HG03045 (cell line): ENCODE measurements at regions not wholly inside any gene's neighbourhood (a gene's known extent, or its start where the extent isn't known, plus 50 kb on each side); places are given as distances from the start of the nearest gene placed in this dataset.

Experiments
- ATAC-seq: cut with Tn5 transposase; IDR thresholded peaks from one replicate; pipeline ENCODE4 v1.9.1; 2021; ENCODE audit warnings: mild to moderate bottlenecking, moderate library complexity; ENCODE audit not compliant: unreplicated experiment

DNA sequence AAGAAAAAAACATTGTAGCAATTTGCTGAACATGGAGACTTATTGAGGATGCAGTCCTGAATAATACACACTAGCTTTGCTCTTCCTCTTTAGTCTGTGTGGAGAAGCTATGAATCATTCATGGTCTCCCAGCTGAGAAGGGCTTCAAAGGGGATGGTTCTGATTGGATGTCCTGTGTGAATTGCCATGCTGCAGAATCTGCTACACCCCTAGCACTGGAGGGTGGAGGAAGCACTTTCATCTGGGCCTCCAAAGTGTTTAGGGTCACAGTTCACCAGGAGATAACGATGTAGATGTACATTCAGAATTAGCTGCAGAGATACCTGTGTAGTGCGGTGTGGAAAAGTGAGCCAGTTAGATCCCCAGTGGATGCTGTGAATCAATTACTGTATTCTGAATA lies 321.1 kb upstream of the EDNRB start:
- ATAC-seq, result no peak

DNA sequence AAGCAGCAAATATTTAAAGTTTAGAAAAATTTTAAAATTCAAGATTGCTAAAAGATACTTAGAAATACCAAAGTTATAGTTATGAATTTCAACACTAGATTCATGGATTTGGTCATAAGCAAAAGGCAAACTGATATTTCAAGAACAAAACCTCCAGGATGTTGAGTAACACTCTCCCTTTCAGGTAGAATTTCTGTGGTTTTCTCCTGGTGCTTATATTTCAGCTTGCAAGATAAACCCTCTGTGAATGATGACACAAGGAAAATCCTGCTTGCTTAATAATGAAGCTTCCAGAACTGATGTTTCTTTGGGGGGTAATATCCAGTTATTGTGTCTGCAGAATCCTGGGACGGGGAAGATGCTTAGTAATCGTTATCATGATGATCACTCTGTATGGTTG lies 320.3 kb upstream of the EDNRB start:
- ATAC-seq, result no peak

DNA sequence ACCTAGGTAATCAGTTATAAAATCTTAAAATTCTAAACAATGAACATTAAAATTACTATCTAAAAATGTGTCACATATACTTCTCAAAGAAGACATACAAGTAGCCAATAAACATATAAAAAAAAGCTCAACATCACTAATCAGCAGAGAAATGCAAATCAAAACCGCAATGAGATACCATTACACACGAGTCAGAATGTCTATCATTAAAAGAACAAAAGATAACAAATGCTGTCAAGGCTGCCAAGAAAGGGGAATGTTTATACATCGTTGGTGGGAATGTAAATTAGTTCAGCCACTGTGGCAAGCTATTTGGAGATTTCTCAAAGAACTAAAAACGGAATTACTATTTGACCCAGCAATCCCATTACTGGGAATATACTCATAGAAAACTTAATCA lies 310.3 kb upstream of the EDNRB start:
- no peak for ATAC-seq

DNA sequence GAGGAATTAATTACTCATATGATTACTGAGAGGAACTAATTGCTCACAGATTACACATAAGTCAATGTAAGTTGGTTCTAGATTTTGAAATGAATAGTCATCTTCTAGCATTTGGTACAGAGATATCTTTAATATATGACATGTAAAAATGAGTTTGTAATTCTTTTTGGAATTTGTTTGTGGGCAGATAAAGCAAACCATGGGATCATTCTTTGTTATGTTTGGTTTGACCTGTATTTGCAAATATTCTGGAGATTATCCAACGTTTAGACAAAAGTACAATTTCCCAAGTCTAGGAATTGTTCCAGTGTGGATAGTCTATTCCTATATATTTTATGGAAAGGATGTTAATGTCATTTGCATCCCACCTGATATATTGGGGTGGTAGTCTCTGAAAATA lies 309.6 kb upstream of the EDNRB start:
- no peak for ATAC-seq

DNA sequence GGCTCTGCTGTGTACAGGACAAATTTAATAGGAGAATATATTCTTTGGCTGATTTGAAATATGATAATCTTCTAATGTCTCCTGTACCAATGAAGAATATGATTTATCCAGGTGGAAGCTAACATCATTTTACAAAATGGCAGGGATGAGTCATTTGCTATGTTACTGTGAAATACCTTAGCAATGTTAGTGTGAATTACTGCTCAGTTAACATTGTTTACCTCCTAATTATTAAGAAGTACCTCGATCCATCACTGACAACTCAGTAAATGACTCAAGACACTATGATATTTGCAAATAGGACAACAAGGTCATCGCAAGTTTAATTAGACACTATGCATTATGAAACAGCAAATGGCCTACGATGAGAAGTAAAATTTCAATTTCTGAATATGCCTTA lies 309.1 kb upstream of the EDNRB start:
- no peak for ATAC-seq

DNA sequence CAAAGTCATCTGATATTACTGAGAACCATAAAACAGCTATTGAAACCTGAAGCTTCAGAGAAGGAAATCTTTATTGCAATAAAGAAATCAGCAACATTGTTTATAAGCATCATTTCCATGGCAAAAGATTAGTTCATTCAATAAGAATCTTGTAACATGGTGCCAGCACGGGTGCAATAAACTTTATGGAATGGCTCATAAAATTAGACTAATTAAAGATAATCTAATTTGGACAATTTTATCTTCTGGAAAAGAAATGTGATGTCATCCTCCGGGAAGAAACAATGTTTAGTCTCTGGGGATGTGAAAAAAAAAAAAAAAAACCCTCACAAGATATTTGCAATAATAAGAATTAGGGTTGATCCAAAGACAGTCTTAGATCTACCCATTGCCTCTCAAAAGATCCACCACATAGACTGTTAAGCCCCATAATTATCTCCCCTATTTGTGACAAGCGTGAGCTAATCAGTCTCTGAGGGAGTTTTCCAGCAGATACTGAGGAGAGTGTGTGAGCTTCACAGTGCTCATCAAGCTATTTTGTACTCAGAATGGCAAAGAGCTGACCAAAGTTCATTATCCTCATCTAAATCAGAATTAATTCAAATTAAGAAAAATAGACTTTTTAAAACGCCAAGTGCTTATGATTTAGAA lies 297.0 kb upstream of the EDNRB start:
- no peak for ATAC-seq

DNA sequence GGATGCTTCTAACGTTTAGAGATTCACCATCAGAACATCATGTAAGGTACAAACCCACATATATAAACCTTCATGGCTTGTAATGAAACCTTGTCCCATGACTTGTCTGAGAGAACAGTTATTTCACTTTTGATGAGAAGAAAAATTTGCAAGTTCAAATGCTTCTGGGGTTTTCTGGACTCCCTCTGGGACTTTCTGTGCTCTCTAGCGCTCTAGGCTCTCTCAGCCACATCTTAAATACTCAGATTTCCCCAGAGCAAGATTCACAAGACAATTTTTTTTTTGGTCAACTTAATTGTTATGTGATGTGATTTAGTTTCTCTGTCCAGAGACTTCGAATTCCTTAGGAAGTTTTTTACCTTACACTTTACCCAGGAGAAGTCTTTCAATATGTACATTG lies 282.8 kb upstream of the EDNRB start:
- no peak for ATAC-seq

DNA sequence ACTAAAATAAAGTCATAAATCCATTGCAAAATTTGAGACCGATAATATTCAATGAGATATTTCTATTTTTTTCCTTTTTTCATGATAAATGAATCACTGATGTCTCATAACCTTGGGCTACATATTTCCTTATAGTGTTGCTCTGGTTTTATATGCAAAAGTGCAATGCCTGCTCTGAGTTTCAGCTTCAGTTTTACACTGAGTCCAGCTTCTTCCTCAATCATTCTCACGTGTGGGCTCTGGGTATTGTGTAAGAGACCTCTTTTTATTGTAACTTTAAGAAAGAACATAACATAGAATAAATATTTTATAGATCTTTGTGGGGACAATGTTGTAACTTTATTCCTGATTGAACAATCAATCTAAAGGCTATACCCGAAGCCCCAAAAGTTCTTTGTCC lies 280.2 kb upstream of the EDNRB start:
- no peak for ATAC-seq

DNA sequence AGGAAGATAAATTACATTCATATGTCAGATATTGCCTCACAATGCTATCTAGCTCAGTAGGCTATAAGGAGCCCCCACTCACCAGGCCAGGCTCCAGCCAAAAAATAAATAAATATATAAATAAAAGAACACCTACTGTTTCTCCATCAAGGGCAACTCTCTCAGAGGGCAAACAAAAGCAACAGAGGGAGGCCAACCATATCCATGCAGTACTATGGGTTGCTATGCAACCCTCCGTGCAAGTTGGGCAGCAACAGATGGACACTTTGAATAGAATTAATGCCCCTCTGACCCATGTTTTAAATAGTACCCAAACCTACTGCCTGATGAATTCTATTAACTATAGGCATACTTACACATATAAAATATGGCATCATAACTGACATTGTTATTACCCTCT lies 279.8 kb upstream of the EDNRB start:
- ATAC-seq, result no peak

DNA sequence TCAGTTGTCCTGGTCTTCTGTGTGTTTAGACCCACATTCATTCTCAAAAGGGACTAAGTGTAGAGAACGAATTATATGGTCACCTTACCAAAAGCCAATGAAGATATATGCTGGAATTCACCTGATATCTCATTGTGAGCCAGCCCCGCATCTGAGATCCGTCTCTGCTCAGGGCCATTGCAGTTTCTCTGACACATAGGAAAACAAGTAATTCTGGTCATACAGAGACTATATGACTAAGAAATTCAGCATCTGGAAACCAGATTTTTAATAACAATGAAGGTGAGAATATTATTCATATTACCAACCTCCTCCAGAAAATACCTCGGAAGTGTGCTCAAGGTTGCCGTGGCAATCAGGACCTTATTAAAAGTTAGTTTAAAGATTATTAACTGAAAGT lies 278.6 kb upstream of the EDNRB start:
- no peak for ATAC-seq

DNA sequence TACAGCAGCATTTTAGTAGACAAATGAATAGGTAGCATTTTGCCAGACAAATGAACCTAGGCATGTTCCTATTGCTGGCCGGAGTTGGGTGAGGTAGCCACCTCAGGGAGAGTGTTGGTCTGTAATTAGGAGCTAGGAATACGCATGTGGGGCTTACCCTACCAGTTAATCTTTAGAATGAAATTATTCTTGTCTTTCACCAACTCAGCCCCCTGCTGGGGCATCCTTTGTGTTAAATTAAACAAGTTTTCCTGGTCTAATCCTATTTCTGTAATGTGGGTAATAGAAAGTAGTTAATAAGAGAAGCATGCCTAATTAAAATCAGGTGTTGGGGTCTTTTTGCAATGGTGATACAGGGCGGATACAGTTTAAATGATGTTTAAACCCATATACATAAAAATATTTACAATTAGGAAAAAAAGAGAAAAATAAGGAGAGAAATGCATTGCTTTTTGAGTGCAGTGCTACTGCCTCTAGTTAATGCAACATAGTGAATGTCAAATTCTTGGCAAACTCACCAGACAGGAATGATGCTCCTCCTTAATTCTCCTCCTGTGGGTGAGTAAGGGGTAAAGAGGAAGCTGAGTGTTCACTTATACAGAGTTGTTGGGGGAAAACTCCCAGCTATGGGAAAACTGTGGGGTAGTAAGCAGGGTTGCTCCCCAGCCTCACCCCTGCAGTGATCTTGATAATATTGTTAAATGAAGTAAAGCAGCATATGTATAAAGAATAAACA lies 276.4 kb upstream of the EDNRB start:
- ATAC-seq, result no peak

DNA sequence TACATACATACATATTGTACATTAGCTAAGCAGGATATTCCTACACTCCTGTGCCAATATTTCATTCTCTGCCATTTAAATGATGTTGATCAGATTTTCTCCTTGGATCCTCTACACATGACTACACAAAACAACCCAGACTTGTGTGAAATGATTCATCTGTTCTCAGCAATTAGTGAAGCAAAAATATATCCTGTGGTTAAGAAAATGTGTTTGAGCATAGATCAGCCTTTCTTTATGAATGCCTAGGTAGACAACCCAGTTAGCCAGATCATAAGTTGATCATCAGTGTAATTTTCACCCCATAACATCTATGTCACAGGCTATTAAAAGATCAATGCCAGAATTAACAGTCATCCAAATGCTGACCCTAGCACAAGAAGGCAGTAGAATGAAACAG lies 275.2 kb upstream of the EDNRB start:
- no peak for ATAC-seq

DNA sequence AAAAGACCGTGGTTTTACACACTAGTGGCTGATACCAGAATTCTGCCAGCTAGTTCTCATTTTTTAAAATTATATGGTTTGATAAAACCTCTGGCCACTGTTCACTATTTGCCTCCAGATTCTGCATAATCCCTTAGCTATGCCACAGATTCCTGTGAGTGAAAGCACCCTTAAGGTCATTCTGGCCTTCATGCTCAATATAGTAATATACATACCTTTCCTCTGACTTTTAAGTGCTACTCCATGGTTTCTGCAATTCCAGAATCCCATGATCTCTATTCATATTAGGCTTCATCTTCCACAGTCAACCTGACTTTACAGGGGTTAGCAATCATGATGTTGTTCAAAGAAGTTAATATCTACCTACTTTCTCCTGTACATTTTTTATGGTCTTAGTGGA lies 274.1 kb upstream of the EDNRB start:
- no peak for ATAC-seq

DNA sequence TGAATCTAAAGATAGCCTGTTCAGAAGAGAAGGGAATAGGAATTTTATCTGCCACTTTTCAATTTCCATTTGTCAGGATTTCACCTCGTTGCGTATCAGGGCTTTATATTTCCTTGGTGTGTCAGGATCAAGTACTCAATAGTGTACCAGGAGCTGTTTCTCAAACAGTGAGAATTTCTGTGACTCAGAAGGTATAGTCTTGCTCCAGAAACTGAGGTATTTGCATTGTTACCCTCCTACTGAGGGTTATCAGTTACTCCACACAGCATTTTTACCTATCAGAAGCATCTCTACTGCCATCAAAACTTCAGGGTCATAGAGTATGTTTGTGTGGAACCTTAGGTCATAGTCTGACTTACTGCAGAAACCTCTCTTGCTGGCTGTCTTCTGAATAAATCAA lies 271.7 kb upstream of the EDNRB start:
- ATAC-seq, result no peak

DNA sequence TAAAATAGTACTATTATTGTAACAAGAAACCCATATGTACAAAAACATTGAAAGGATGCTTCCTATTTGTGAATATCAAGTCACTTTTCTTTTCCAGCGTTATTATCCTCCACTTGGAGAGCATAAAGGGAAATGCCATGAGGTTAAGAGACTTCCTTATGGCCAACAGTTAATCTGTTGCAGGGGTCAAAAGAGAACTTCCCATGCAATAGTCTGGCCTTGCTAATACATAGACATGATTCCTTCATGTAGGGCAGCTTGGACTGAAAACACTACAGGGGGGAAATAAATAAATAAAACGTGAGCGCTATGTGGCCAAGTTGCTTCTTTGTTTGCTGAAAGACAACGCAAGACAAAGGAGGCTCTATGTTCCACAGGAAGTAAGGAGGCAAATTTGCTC lies 269.1 kb upstream of the EDNRB start:
- no peak for ATAC-seq

DNA sequence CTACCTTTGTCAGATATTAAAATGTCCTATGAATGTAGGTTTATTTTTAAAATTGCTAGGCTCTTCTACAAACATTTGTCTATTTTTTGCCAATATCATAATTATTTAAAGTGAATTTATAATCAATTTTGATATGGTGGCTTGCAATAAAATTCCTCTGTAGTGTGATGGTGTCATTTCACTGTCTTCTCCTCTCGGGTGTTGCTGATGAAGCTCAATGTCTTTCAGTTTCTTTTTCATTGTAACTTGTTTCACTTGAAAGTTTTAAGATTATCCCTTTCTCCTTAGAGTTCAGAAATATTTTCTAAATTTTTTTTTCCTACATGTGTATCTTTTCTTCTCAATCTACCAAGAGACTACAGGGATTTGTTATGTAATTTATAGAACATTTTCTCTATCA lies 267.1 kb upstream of the EDNRB start:
- no peak for ATAC-seq

DNA sequence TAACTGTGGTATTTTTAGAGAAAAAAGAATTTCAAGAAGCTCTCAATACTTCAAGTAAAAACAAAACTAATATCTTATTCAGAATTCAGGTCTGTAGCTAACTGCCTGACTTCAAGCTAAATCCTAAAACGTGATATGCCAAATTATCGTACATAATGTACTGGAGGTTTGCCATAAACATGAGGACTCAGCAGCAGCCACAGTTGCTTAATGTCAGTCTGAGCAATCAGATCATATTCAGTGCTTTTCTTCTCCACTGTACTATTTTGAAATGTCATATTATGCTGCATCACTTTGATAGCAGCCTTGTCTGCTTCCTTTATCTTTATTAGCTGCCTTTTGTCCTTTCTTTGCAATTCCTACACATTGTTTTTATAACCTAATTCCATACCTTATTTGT lies 265.1 kb upstream of the EDNRB start:
- ATAC-seq, result no peak

DNA sequence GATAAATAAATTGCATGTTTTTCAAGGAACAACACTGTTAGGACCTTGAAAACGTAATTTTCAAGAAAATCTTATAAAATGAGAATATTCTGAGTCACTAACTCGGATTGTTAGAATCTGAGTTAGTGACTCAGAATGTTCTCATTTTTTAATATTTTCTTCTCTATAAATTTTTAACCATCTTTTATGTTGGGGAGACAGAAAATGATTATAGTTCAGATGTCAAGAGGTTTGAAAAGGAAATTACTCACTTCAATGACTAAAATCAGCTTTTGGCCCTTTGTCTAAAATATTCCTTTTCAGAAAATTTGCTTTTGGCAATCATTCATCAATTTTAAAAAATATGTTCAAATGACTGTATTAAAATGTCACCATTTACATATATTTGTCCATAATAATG lies 264.2 kb upstream of the EDNRB start:
- ATAC-seq, result no peak

DNA sequence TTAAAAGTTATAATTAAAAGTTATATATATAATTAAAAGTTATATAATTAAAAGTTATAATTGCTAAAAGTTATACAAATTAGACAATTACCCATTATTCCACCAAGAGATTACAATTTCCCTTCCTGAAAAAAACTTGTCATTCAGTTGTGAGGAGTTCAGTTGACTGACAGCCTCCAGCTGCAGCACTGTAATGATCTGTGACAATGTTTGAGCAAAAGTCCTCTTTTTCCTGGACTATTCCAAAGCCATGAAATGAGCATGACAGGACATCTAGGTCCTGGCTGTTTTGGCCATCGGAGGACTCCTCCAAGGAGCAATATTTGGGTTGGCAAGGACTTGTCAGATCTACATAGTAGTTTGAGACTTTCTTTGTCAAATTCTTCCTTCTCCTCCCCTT lies 258.7 kb upstream of the EDNRB start:
- ATAC-seq, result no peak

DNA sequence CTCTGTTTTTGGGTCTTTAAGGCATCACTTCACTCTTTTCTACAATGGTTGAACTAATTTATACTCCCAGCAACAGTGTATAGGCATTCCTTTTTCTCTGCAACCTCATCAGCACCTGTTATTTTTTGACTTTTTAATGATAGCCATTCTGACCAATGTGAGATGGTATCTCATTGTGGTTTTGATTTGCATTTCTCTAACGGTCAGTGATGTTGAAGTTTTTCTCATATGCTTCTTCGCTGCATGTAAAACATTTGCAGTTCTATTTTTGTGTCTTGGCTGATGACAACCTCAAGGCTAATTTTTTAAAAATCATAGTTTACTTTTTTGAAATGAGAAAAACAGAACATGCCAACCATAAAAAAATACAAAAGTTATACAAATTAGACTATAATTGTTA lies 258.2 kb upstream of the EDNRB start:
- no peak for ATAC-seq

DNA sequence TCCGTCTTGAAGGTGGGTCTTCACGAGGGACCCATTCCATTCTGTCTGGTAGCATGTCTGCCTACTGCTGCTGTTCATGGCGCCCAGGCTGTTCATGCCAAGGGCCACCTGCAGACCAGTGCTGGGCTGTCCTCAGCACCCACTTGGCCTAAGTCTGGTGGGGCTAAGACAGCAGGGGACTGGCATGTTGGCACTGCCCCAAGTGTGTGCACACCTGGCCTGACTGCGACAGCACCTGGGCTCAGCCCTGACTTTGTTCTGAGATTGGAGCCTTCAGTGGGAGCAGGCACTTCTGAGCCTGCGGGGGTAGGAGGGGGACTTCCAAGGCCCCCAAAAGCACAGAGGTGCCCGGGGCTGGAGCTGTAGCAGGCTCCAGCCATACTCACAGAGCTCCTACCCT lies 250.8 kb upstream of the EDNRB start:
- no peak for ATAC-seq

DNA sequence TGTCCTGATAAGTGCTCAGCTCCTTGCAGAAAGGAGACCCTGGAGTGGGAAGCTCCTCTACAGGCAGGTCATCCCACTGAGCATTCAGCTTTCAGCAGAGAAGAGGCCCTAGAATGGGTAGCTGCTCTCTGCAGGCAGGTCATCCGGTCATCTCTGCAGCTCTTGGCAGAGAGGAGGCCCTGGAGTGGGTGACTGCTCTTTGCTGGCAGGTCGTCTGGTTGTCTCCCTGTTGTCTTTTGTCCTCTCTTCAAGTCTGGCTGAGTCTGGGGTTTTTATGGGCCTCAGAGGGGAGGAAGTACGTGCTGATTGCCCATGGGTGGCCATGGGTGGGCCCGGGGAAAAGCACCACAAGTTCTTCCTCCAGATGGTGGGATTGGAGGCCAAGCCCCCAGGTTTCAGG lies 250.3 kb upstream of the EDNRB start:
- no peak for ATAC-seq

DNA sequence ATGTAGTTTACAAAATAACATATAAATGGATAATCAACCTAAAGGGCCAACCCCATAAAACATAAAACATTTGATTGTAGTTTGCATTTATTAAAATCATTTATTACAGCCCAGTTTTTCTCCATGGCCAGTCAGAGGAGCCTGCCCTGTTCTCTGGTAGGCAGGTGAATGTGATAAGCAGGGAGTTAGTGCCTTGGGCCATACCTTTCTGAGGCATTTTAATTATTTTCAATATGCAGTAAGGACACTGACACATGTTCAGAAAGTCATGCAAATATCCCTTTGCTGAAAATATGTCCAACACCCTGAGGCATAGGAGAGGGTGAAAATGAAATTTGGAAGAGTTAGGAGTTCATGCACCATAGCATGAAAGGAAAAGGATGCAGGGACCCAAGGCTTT lies 242.6 kb upstream of the EDNRB start:
- ATAC-seq, result no peak
